GM13977 (cell line): ENCODE measurements at regions not wholly inside any gene's neighbourhood (a gene's known extent, or its start where the extent isn't known, plus 50 kb on each side); places are given as distances from the start of the nearest gene placed in this dataset.
"Not testable (repeated sequence)": the region's sequence is repeated elsewhere in the genome, so short reads cannot be mapped to it uniquely, and the experiment has no call there.

Experiments
- DNase-seq: peaks from one replicate; pipeline ENCODE4 v3.0.0; 2012; ENCODE audit warnings: low spot score
- CTCF ChIP-seq: IDR thresholded peaks from 2 replicates; pipeline ENCODE4 v1.5.1; 2012; ENCODE audit warnings: mild to moderate bottlenecking, control low read depth; ENCODE audit not compliant: insufficient read depth; ENCODE audit errors: extremely low read depth, missing control alignments
- in situ Hi-C: fragments of 300-500 bp; cut with MboI; formaldehyde crosslinking; loops from one replicate; pipeline ENCODE4 v1.12.0; 2022; ENCODE audit warnings: low sequenced_read_pairs, low pct_unique_long_range_greater_than_20kb, mixed read lengths, inconsistent platforms; ENCODE audit not compliant: unreplicated experiment

GRCh38 chr14:37665951-37666350 is 70.5 kb downstream of the TTC6 start:
- TF ChIP-seq CTCF, result no peak
- in situ Hi-C loops, result no loop called here

GRCh38 chr14:37668646-37669045 is 73.2 kb downstream of the TTC6 start:
- in situ Hi-C loops, result no loop called here
- no peak for TF ChIP-seq CTCF
- DNase-seq, result no peak

More at GRCh38 chr14:37665951-37666350, 70.5 kb downstream of the TTC6 start:
- DNase-seq, result no peak

- no peak for DNase-seq
- TF ChIP-seq CTCF, result no peak
- in situ Hi-C loops, result no loop called here
Observed at GRCh38 chr14:37669242-37669641, 73.8 kb downstream of the TTC6 start.

GRCh38 chr14:37673439-37673838 is 78.0 kb downstream of the TTC6 start:
- no peak for TF ChIP-seq CTCF
- in situ Hi-C loops, result no loop called here
- DNase-seq, result no peak

GRCh38 chr14:37678916-37679315 is 83.5 kb downstream of the TTC6 start:
- TF ChIP-seq CTCF, result no peak
- no peak for DNase-seq
- in situ Hi-C loops, result no loop called here

- no peak for TF ChIP-seq CTCF
- DNase-seq, result no peak
- in situ Hi-C loops, result no loop called here
Observed at GRCh38 chr14:37681486-37681885, 86.1 kb downstream of the TTC6 start.

- in situ Hi-C loops, DNase-seq: not testable (repeated sequence)
Observed at GRCh38 chr14:37692680-37693079, 97.3 kb downstream of the TTC6 start.

- DNase-seq, in situ Hi-C loops: not testable (repeated sequence)
Observed at GRCh38 chr14:37693420-37693819, 98.0 kb downstream of the TTC6 start.
